ENCODE measurements at regions not wholly inside any gene's neighbourhood (a gene's known extent, or its start where the extent isn't known, plus 50 kb on each side); places are given as distances from the start of the nearest gene placed in this dataset.

DNA sequence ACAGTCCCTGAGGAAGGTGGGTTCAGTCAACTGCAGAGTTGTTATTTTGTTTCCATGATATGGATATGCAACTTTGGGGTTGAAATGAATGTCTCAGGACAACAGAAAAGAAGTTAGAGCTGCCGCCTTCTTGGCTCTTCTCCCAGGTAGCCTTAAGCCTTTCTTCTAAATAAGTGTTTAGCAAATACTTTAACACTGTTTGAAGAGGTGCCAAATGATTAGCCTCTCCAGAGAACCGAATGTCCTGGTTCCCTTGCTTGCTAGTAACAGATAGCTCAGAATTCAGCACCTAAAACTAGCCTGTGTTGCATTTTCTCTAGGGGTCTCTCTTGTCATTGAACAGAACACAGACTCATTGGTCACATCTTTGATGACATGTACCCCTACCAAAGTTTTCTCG is 127.7 kb upstream of the PIK3R1 start:
- Histone ChIP-seq H3K27ac (no peak overlapping the region), H3K9me3 (no peaks in the 10 kb centered on the region), H3K36me3 (no peaks in the 10 kb centered on the region), H3K4me3 (no peak overlapping the region), H3K27me3 (no peaks in the 10 kb centered on the region), H3K4me1 (peaks cover 26% of the 10 kb centered on the region)
- TF ChIP-seq, protein P1, sequence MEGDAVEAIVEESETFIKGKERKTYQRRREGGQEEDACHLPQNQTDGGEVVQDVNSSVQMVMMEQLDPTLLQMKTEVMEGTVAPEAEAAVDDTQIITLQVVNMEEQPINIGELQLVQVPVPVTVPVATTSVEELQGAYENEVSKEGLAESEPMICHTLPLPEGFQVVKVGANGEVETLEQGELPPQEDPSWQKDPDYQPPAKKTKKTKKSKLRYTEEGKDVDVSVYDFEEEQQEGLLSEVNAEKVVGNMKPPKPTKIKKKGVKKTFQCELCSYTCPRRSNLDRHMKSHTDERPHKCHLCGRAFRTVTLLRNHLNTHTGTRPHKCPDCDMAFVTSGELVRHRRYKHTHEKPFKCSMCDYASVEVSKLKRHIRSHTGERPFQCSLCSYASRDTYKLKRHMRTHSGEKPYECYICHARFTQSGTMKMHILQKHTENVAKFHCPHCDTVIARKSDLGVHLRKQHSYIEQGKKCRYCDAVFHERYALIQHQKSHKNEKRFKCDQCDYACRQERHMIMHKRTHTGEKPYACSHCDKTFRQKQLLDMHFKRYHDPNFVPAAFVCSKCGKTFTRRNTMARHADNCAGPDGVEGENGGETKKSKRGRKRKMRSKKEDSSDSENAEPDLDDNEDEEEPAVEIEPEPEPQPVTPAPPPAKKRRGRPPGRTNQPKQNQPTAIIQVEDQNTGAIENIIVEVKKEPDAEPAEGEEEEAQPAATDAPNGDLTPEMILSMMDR (IDR thresholded peaks at IDR 0.05) = no peak
- TF ChIP-seq POLR2AphosphoS5 (IDR thresholded peaks at IDR 0.05; ENCODE audit: insufficient read depth in 1 of 2, low read depth in 1 of 2) = no peak
- intact Hi-C loops (cut with DNase I) = no loop called here
- DNase-seq (ENCODE audit: extremely low spot score in 2 of 2) = no peak

DNA sequence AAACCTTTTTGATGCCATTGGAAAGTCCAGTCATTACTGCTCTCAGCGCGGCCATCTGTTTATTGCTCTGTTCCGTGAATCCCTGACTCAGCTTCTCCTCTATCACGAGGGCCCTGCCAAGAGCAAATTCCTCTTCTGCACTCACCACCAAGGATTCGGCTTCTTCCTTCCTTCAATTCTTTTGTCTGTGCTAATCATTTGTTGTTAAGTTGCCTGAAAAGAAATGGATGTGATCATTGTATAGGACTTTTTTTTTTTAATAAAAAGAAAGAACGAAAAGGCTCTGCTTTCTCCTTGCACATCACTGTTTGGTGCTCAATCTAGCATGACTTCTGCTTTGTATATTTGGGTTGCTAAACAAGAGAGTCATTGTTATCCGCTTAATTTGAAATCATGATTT is 128.7 kb upstream of the PIK3R1 start:
- H3K9me3 ChIP-seq = no peaks in the 10 kb centered on the region
- TF ChIP-seq POLR2AphosphoS5 (IDR thresholded peaks at IDR 0.05; ENCODE audit: insufficient read depth in 1 of 2, low read depth in 1 of 2) = no peak
- TF ChIP-seq, protein P1 (IDR thresholded peaks at IDR 0.05) = no peak
- TF ChIP-seq POLR2A (IDR thresholded peaks at IDR 0.05) = no peak
- H3K4me1 ChIP-seq = peaks cover 26% of the 10 kb centered on the region
- DNase-seq (ENCODE audit: extremely low spot score in 2 of 2) = no peak
- no peaks in the 10 kb centered on the region for H3K36me3 ChIP-seq
- intact Hi-C loops (cut with DNase I) = no loop called here
- no peak overlapping the region for H3K4me3 ChIP-seq
- no peak overlapping the region for H3K27ac ChIP-seq
- no peaks in the 10 kb centered on the region for H3K27me3 ChIP-seq

DNA sequence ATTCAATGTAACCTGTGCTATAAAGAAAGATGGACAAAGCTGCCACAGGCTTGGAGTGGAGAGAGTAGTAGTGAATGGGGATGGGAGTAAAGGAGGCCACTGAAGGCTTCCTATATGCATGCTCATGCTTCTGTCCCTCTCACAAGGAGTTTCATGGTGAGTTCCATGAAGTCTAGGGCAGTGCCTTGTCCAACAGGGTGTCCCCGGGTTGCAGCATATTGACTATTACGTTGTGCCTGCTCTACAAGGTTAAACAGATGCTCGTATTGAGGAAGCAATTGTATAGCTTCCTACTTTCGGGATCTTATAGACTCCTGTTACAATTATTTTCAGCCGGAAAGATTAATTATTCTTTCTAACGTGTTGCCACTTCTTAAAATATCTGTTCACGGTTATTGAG is 129.1 kb upstream of the PIK3R1 start:
- H3K36me3 ChIP-seq = no peaks in the 10 kb centered on the region
- no peaks in the 10 kb centered on the region for H3K9me3 ChIP-seq
- H3K27ac ChIP-seq = no peak overlapping the region
- intact Hi-C loops (cut with DNase I) = no loop called here
- H3K27me3 ChIP-seq = no peaks in the 10 kb centered on the region
- TF ChIP-seq POLR2AphosphoS5 (IDR thresholded peaks at IDR 0.05; ENCODE audit: insufficient read depth in 1 of 2, low read depth in 1 of 2) = no peak
- TF ChIP-seq, protein P1 (IDR thresholded peaks at IDR 0.05) = no peak
- TF ChIP-seq POLR2A (IDR thresholded peaks at IDR 0.05) = no peak
- H3K4me1 ChIP-seq = peaks cover 26% of the 10 kb centered on the region
- no peak overlapping the region for H3K4me3 ChIP-seq
- no peak for DNase-seq (ENCODE audit: extremely low spot score in 2 of 2)

DNA sequence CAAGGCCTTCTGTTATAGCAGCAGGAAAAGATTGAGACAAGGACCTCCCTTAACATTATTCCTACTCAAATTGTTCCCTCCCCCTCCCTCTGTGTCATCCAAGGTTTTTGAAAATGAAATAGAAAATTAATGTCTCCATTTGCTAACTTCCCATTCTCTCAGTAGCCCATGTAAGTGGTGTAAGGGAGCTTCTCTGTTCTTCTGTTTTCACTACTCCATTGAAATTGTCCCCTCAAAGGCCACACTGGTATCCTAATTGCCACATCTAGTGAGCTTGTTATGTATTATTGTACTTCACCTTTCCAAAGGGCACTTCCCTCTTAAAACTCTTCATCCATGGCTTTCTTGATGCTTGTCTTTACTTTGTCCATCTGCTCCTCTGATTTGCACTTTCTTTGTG is 131.2 kb upstream of the PIK3R1 start:
- TF ChIP-seq POLR2AphosphoS5 (IDR thresholded peaks at IDR 0.05; ENCODE audit: insufficient read depth in 1 of 2, low read depth in 1 of 2) = no peak
- no peak for TF ChIP-seq POLR2A (IDR thresholded peaks at IDR 0.05)
- TF ChIP-seq, protein P1 (IDR thresholded peaks at IDR 0.05) = no peak

DNA sequence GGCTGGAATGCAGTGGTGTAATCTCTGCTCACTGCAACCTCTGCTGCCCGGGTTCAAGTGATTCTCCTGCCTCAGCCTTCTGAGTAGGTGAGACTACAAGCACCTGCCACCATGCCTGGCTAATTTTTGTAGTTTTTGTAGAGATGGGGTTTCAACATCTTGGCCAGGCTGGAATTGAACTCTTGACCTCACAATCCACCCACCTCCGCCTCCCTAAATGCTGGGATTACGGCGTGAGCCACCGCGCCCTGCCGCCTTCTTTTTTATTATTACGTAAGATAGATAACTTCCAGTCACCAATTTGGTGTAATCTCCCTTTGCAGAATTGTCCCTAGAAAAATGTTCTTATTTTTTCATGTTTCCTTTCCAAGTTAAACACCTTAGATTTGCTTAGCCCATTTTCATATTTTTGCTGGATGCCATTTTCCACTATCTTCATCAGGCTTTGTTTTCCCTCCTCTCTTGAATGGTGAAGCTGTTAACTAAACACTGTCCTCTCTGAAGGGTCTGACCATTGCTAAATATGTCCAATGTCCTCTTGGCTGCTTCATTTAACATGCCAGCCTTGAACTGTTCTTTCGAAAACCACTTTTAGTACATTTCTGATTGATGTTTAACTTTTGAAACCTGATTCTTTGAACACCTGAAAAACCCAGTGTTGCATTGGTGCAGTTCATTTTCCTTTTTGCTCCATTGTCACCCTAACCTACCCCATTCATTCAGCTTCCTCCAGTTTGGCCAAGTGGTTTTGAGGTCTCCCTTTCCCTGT is 135.1 kb upstream of the PIK3R1 start:
- TF ChIP-seq POLR2A (IDR thresholded peaks at IDR 0.05) = no peak
- TF ChIP-seq, protein P1 (IDR thresholded peaks at IDR 0.05) = no peak
- TF ChIP-seq POLR2AphosphoS5 (IDR thresholded peaks at IDR 0.05; ENCODE audit: insufficient read depth in 1 of 2, low read depth in 1 of 2) = no peak
- intact Hi-C loops (cut with DNase I) = no loop called here
- no peak overlapping the region for H3K27ac ChIP-seq
- H3K36me3 ChIP-seq = no peaks in the 10 kb centered on the region
- H3K4me3 ChIP-seq = no peak overlapping the region
- no peak for DNase-seq (ENCODE audit: extremely low spot score in 2 of 2)
- H3K27me3 ChIP-seq = no peaks in the 10 kb centered on the region
- no peaks in the 10 kb centered on the region for H3K4me1 ChIP-seq
- no peaks in the 10 kb centered on the region for H3K9me3 ChIP-seq

More for the DNA sequence above, 131.2 kb upstream of the PIK3R1 start:
- Histone ChIP-seq H3K4me3 (no peak overlapping the region), H3K9me3 (no peaks in the 10 kb centered on the region), H3K27ac (no peak overlapping the region), H3K36me3 (no peaks in the 10 kb centered on the region), H3K4me1 (peaks cover 26% of the 10 kb centered on the region), H3K27me3 (no peaks in the 10 kb centered on the region)
- intact Hi-C loops (cut with DNase I) = no loop called here
- DNase-seq (ENCODE audit: extremely low spot score in 2 of 2) = no peak

Measured in vagina (tissue), 2 donors.